ENCODE measurements at regions not wholly inside any gene's neighbourhood (a gene's known extent, or its start where the extent isn't known, plus 50 kb on each side); places are given as distances from the start of the nearest gene placed in this dataset.

GRCh38 chr5:168066536-168067208 is 224.8 kb upstream of the WWC1 start:
- no peak overlapping the region for H3K9ac ChIP-seq (ENCODE audit: low read length in 5 of 5)
- H3K4me3 ChIP-seq (ENCODE audit: low read depth in 1 of 5, low read length in 5 of 5) = no peak overlapping the region
- no peak overlapping the region for H3K27ac ChIP-seq (ENCODE audit: low read depth, low read length)
- no peaks in the 10 kb centered on the region for H3K9me3 ChIP-seq (ENCODE audit: control insufficient read depth in 5 of 5, low read length in 5 of 5)
- no peaks in the 10 kb centered on the region for H3K27me3 ChIP-seq (ENCODE audit: control insufficient read depth in 5 of 5, insufficient read depth in 4 of 5, low read length in 5 of 5)
- no peaks in the 10 kb centered on the region for H3K4me1 ChIP-seq (ENCODE audit: control insufficient read depth in 5 of 5, insufficient read depth in 5 of 5, low read length in 5 of 5)
- no peaks in the 10 kb centered on the region for H3K36me3 ChIP-seq (ENCODE audit: control insufficient read depth in 5 of 5, insufficient read depth in 5 of 5, low read length in 5 of 5)

- H3K9me3 ChIP-seq (ENCODE audit: control insufficient read depth in 5 of 5, low read length in 5 of 5) = no peaks in the 10 kb centered on the region
- no peaks in the 10 kb centered on the region for H3K27me3 ChIP-seq (ENCODE audit: control insufficient read depth in 5 of 5, insufficient read depth in 4 of 5, low read length in 5 of 5)
- H3K4me3 ChIP-seq (ENCODE audit: low read depth in 1 of 5, low read length in 5 of 5) = no peak overlapping the region
- H3K4me1 ChIP-seq (ENCODE audit: control insufficient read depth in 5 of 5, insufficient read depth in 5 of 5, low read length in 5 of 5) = no peaks in the 10 kb centered on the region
- no peaks in the 10 kb centered on the region for H3K36me3 ChIP-seq (ENCODE audit: control insufficient read depth in 5 of 5, insufficient read depth in 5 of 5, low read length in 5 of 5)
- H3K9ac ChIP-seq (ENCODE audit: low read length in 5 of 5) = no peak overlapping the region
- H3K27ac ChIP-seq (ENCODE audit: low read depth, low read length) = no peak overlapping the region
Measured at GRCh38 chr5:168070761-168071160, 220.7 kb upstream of the WWC1 start.

GRCh38 chr5:168072665-168073064 is 218.8 kb upstream of the WWC1 start:
- no peak overlapping the region for H3K4me3 ChIP-seq (ENCODE audit: low read depth in 1 of 5, low read length in 5 of 5)
- H3K9me3 ChIP-seq (ENCODE audit: control insufficient read depth in 5 of 5, low read length in 5 of 5) = no peaks in the 10 kb centered on the region
- H3K36me3 ChIP-seq (ENCODE audit: control insufficient read depth in 5 of 5, insufficient read depth in 5 of 5, low read length in 5 of 5) = no peaks in the 10 kb centered on the region
- peaks cover 0 to 8% (median 0%) of the 10 kb centered on the region in 5 donors for H3K4me1 ChIP-seq (ENCODE audit: control insufficient read depth in 5 of 5, insufficient read depth in 5 of 5, low read length in 5 of 5)
- no peak overlapping the region for H3K9ac ChIP-seq (ENCODE audit: low read length in 5 of 5)
- H3K27me3 ChIP-seq (ENCODE audit: control insufficient read depth in 5 of 5, insufficient read depth in 4 of 5, low read length in 5 of 5) = no peaks in the 10 kb centered on the region
- H3K27ac ChIP-seq (ENCODE audit: low read depth, low read length) = no peak overlapping the region

- Histone ChIP-seq H3K36me3 (ENCODE audit: control insufficient read depth in 5 of 5, insufficient read depth in 5 of 5, low read length in 5 of 5) (no peaks in the 10 kb centered on the region), H3K27me3 (ENCODE audit: control insufficient read depth in 5 of 5, insufficient read depth in 4 of 5, low read length in 5 of 5) (no peaks in the 10 kb centered on the region), H3K9me3 (ENCODE audit: control insufficient read depth in 5 of 5, low read length in 5 of 5) (no peaks in the 10 kb centered on the region), H3K4me1 (ENCODE audit: control insufficient read depth in 5 of 5, insufficient read depth in 5 of 5, low read length in 5 of 5) (peaks cover 0 to 8% (median 0%) of the 10 kb centered on the region in 5 donors), H3K27ac (ENCODE audit: low read depth, low read length) (no peak overlapping the region), H3K4me3 (ENCODE audit: low read depth in 1 of 5, low read length in 5 of 5) (no peak overlapping the region), H3K9ac (ENCODE audit: low read length in 5 of 5) (no peak overlapping the region)
Measured at GRCh38 chr5:168073311-168073710, 218.1 kb upstream of the WWC1 start.

- H3K4me3 ChIP-seq (ENCODE audit: low read depth in 1 of 5, low read length in 5 of 5) = no peak overlapping the region
- H3K27me3 ChIP-seq (ENCODE audit: control insufficient read depth in 5 of 5, insufficient read depth in 4 of 5, low read length in 5 of 5) = no peaks in the 10 kb centered on the region
- H3K9me3 ChIP-seq (ENCODE audit: control insufficient read depth in 5 of 5, low read length in 5 of 5) = no peaks in the 10 kb centered on the region
- no peaks in the 10 kb centered on the region for H3K36me3 ChIP-seq (ENCODE audit: control insufficient read depth in 5 of 5, insufficient read depth in 5 of 5, low read length in 5 of 5)
- no peak overlapping the region for H3K9ac ChIP-seq (ENCODE audit: low read length in 5 of 5)
- peaks cover 0 to 8% (median 0%) of the 10 kb centered on the region in 5 donors for H3K4me1 ChIP-seq (ENCODE audit: control insufficient read depth in 5 of 5, insufficient read depth in 5 of 5, low read length in 5 of 5)
- no peak overlapping the region for H3K27ac ChIP-seq (ENCODE audit: low read depth, low read length)
Measured at GRCh38 chr5:168073991-168074800, 217.2 kb upstream of the WWC1 start.

GRCh38 chr5:168075387-168075786 is 216.1 kb upstream of the WWC1 start:
- no peaks in the 10 kb centered on the region for H3K27me3 ChIP-seq (ENCODE audit: control insufficient read depth in 5 of 5, insufficient read depth in 4 of 5, low read length in 5 of 5)
- no peaks in the 10 kb centered on the region for H3K36me3 ChIP-seq (ENCODE audit: control insufficient read depth in 5 of 5, insufficient read depth in 5 of 5, low read length in 5 of 5)
- no peak overlapping the region for H3K9ac ChIP-seq (ENCODE audit: low read length in 5 of 5)
- no peak overlapping the region for H3K4me3 ChIP-seq (ENCODE audit: low read depth in 1 of 5, low read length in 5 of 5)
- no peaks in the 10 kb centered on the region for H3K9me3 ChIP-seq (ENCODE audit: control insufficient read depth in 5 of 5, low read length in 5 of 5)
- no peak overlapping the region for H3K27ac ChIP-seq (ENCODE audit: low read depth, low read length)
- H3K4me1 ChIP-seq (ENCODE audit: control insufficient read depth in 5 of 5, insufficient read depth in 5 of 5, low read length in 5 of 5) = peaks cover 0 to 8% (median 0%) of the 10 kb centered on the region in 5 donors

GRCh38 chr5:168076561-168076991 is 214.9 kb upstream of the WWC1 start:
- H3K27me3 ChIP-seq (ENCODE audit: control insufficient read depth in 5 of 5, insufficient read depth in 4 of 5, low read length in 5 of 5) = no peaks in the 10 kb centered on the region
- no peaks in the 10 kb centered on the region for H3K36me3 ChIP-seq (ENCODE audit: control insufficient read depth in 5 of 5, insufficient read depth in 5 of 5, low read length in 5 of 5)
- H3K9ac ChIP-seq (ENCODE audit: low read length in 5 of 5) = no peak overlapping the region
- no peak overlapping the region for H3K4me3 ChIP-seq (ENCODE audit: low read depth in 1 of 5, low read length in 5 of 5)
- no peaks in the 10 kb centered on the region for H3K9me3 ChIP-seq (ENCODE audit: control insufficient read depth in 5 of 5, low read length in 5 of 5)
- no peak overlapping the region for H3K27ac ChIP-seq (ENCODE audit: low read depth, low read length)
- peaks cover 0 to 8% (median 0%) of the 10 kb centered on the region in 5 donors for H3K4me1 ChIP-seq (ENCODE audit: control insufficient read depth in 5 of 5, insufficient read depth in 5 of 5, low read length in 5 of 5)

- H3K9me3 ChIP-seq (ENCODE audit: control insufficient read depth in 5 of 5, low read length in 5 of 5) = no peaks in the 10 kb centered on the region
Measured at GRCh38 chr5:168085261-168086031, 206.0 kb upstream of the WWC1 start.

GRCh38 chr5:168086104-168086610 is 205.3 kb upstream of the WWC1 start:
- H3K9me3 ChIP-seq (ENCODE audit: control insufficient read depth in 5 of 5, low read length in 5 of 5) = no peaks in the 10 kb centered on the region
- H3K4me3 ChIP-seq (ENCODE audit: low read depth in 1 of 5, low read length in 5 of 5) = no peak overlapping the region
- no peak overlapping the region for H3K9ac ChIP-seq (ENCODE audit: low read length in 5 of 5)
- H3K27me3 ChIP-seq (ENCODE audit: control insufficient read depth in 5 of 5, insufficient read depth in 4 of 5, low read length in 5 of 5) = no peaks in the 10 kb centered on the region
- H3K36me3 ChIP-seq (ENCODE audit: control insufficient read depth in 5 of 5, insufficient read depth in 5 of 5, low read length in 5 of 5) = no peaks in the 10 kb centered on the region
- H3K27ac ChIP-seq (ENCODE audit: low read depth, low read length) = no peak overlapping the region
- H3K4me1 ChIP-seq (ENCODE audit: control insufficient read depth in 5 of 5, insufficient read depth in 5 of 5, low read length in 5 of 5) = peaks cover 2 to 25% (median 7%) of the 10 kb centered on the region in 5 donors

More at GRCh38 chr5:168085261-168086031, 206.0 kb upstream of the WWC1 start:
- peaks cover 2 to 25% (median 7%) of the 10 kb centered on the region in 5 donors for H3K4me1 ChIP-seq (ENCODE audit: control insufficient read depth in 5 of 5, insufficient read depth in 5 of 5, low read length in 5 of 5)
- H3K4me3 ChIP-seq (ENCODE audit: low read depth in 1 of 5, low read length in 5 of 5) = no peak overlapping the region
- no peaks in the 10 kb centered on the region for H3K36me3 ChIP-seq (ENCODE audit: control insufficient read depth in 5 of 5, insufficient read depth in 5 of 5, low read length in 5 of 5)
- H3K27me3 ChIP-seq (ENCODE audit: control insufficient read depth in 5 of 5, insufficient read depth in 4 of 5, low read length in 5 of 5) = no peaks in the 10 kb centered on the region
- no peak overlapping the region for H3K27ac ChIP-seq (ENCODE audit: low read depth, low read length)
- no peak overlapping the region for H3K9ac ChIP-seq (ENCODE audit: low read length in 5 of 5)

All from subcutaneous abdominal adipose tissue (tissue), 5 donors.